Skeletal muscle satellite cell (primary cell): ENCODE measurements at regions not wholly inside any gene's neighbourhood (a gene's known extent, or its start where the extent isn't known, plus 50 kb on each side); places are given as distances from the start of the nearest gene placed in this dataset.

ENCODE experiments used
- H3K27me3 ChIP-seq: 2 replicates; pipeline ENCODE4 v1.7.0; 2013; ENCODE audit warnings: low read length; ENCODE audit not compliant: control insufficient read depth, insufficient read depth
- H3K36me3 ChIP-seq: 2 replicates; pipeline ENCODE4 v1.7.0; 2013; ENCODE audit warnings: mild to moderate bottlenecking, control low read depth, low read length; ENCODE audit not compliant: insufficient read depth
- H3K4me1 ChIP-seq: 2 replicates; pipeline ENCODE4 v1.7.0; 2013; ENCODE audit warnings: low read length; ENCODE audit not compliant: control insufficient read depth, insufficient read depth
- H3K4me2 ChIP-seq: 2 replicates; pipeline ENCODE4 v1.7.0; 2013; ENCODE audit warnings: mild to moderate bottlenecking, low read length
- H3K4me3 ChIP-seq: 2 replicates; pipeline ENCODE4 v1.7.0; 2013; ENCODE audit warnings: low read length
- H3K9ac ChIP-seq: 2 replicates; pipeline ENCODE4 v1.7.0; 2013; ENCODE audit warnings: mild to moderate bottlenecking, low read depth, low read length, moderate library complexity
- H3K9me3 ChIP-seq: replicated peaks from 2 replicates; pipeline ENCODE4 v1.7.0; 2013; ENCODE audit warnings: mild to moderate bottlenecking, control low read depth, low read length

DNA sequence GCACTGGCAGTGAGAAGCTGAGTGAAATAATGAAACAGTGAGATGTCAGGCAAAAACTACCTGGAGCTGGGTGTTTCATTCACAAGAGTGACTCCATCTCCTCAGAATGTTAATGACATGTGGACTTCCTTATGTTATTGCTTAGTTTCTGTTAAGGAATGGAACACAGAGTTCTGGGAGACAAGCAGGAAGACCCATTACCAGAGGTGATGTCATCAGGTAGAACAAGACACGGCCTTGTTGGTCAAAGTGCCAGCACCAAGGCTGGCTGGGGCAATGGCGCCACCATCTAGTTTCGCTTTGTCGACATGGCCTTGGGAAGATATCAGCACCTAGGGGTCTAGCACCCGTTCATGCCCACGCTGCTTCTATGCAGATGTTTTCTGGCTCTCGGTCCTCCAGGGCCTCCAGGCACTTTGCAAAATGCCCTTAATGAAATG lies 252.2 kb downstream of the FAM43A start:
- Histone ChIP-seq H3K9ac (no peak overlapping the region), H3K4me1 (no peaks in the 10 kb centered on the region), H3K36me3 (no peaks in the 10 kb centered on the region), H3K4me3 (no peak overlapping the region), H3K4me2 (no peak overlapping the region), H3K9me3 (no peaks in the 10 kb centered on the region), H3K27me3 (peaks cover 19% of the 10 kb centered on the region)

DNA sequence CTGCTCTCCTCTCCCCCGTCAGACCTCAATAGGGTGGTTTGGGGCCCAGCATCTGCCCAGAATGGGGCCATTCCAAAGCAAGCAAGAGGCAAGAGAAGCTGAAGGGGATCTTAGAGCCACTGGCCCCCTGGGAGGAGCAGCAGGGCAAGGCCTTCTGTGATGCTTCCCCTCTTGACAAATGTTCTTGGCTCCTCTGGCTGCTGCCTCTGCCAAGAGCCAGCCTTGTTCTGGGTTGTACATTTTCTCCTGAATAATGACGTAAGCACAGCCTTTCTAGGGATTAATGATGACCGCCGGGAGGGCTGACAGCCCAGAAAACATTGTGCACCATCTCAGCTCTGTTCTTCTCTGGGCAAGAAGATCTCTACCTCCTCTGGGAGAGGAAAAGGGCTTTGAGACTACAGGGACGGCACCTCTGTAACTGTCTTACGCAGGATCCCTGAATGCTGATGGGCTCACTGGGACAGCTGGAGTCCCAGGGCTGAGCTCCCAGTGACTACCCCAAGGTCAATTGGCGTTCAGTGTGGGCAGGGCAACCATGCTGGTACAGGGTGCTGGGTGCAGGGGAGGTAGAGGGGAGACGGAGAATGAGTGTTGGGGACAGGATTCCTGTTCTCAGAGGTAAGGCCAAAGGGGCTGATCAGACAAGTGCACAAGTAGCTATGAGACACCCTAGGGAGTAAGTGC lies 253.3 kb downstream of the FAM43A start:
- no peaks in the 10 kb centered on the region for H3K4me1 ChIP-seq
- no peak overlapping the region for H3K9ac ChIP-seq
- H3K4me2 ChIP-seq = no peak overlapping the region
- no peaks in the 10 kb centered on the region for H3K9me3 ChIP-seq
- H3K36me3 ChIP-seq = no peaks in the 10 kb centered on the region
- H3K27me3 ChIP-seq = peaks cover 16% of the 10 kb centered on the region
- H3K4me3 ChIP-seq = no peak overlapping the region

DNA sequence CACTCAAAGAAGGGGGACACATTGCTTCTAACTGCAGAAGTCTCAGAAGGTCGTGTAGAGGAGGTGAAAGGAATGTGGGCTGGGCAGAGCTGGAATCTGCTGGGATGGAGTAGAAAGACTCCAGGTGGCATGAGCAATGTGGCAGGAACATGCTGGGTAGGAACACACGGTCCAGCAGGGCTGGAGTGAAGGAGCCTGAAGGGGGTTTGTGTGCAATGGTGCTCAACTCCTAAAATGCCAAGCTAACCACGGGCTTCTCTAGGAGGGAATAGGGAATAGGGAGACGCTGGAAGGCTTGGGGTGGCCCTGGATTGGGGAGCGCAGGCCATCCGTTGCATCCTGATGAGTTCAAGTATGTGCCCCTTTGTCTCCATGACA lies 253.8 kb downstream of the FAM43A start:
- Histone ChIP-seq H3K27me3 (peaks cover 17% of the 10 kb centered on the region), H3K36me3 (no peaks in the 10 kb centered on the region), H3K4me3 (no peak overlapping the region), H3K9ac (no peak overlapping the region), H3K9me3 (no peaks in the 10 kb centered on the region), H3K4me2 (no peak overlapping the region), H3K4me1 (no peaks in the 10 kb centered on the region)

DNA sequence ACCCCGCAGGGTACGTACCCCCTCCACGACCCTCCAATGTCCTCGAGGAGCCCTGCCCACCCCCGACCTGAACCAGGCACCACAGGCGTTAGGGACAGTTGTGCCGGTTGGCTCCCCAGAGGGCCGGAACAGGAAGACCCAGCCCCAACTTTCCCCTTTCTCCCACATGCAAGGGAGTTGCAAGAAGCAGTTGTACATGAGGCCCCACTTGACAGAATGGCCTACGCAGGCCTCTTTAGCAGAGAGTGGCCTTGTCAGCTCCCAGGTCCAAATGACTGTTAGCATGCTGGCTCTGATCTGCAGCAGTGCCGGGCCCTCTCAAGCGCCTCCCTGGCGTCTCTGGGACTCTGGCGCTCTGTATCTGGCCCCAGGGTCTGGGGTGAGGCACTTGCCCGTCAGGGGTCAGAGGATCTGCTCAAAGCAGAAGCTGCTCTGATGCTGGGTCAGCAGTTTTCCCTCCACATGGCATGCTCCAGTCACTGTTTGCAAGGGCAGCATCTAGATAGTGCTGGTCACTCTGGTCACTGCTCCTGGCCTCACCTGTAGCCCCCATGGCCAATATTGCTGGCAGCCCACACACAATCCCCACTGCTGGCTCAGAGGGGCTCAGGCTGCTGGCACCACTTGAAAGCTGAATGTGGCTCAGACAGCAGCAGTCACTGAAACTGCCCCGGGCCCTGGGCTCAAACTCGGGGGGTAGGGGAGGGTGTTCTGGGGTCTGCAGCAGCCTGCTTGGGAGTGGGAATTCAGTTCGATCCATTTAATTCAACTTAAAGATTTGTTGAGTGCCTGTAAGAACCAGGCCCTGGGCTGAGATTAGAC lies 254.5 kb downstream of the FAM43A start:
- no peaks in the 10 kb centered on the region for H3K9me3 ChIP-seq
- H3K27me3 ChIP-seq = peaks cover 21% of the 10 kb centered on the region
- H3K36me3 ChIP-seq = no peaks in the 10 kb centered on the region
- H3K4me3 ChIP-seq = no peak overlapping the region
- H3K4me1 ChIP-seq = no peaks in the 10 kb centered on the region
- H3K4me2 ChIP-seq = no peak overlapping the region
- H3K9ac ChIP-seq = no peak overlapping the region

DNA sequence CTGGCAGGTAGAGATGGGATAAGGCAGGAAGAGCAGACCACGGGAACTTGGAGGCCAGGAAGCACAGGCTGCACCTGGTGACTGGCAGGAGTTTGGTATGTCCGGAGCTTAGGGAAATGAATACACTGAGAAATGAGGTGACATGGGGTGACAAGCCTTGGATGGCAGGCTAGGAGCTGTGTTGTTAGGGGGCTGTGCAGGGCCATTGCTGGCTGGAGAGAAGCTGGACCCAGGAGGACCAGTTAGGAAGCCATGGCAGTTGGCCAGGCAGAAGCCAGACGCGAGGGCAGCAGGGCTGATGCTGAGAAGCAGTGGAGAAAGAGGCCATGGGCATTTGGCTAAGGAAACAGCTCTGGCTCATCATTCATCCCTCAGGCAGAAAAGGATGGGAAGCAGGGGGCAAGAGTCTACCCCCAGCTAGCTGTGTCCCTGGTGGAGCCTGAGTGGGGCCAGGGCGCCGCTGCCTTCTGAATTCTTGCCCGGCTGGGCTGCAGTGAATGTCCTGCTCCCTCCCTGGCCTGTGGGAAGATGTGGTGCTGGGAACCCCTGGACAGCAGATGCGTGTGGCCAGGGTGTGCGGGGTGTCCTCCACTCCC lies 255.8 kb downstream of the FAM43A start:
- Histone ChIP-seq H3K9ac (no peak overlapping the region), H3K4me2 (no peak overlapping the region), H3K9me3 (no peaks in the 10 kb centered on the region), H3K27me3 (peaks cover 21% of the 10 kb centered on the region), H3K36me3 (no peaks in the 10 kb centered on the region), H3K4me1 (no peaks in the 10 kb centered on the region), H3K4me3 (no peak overlapping the region)

DNA sequence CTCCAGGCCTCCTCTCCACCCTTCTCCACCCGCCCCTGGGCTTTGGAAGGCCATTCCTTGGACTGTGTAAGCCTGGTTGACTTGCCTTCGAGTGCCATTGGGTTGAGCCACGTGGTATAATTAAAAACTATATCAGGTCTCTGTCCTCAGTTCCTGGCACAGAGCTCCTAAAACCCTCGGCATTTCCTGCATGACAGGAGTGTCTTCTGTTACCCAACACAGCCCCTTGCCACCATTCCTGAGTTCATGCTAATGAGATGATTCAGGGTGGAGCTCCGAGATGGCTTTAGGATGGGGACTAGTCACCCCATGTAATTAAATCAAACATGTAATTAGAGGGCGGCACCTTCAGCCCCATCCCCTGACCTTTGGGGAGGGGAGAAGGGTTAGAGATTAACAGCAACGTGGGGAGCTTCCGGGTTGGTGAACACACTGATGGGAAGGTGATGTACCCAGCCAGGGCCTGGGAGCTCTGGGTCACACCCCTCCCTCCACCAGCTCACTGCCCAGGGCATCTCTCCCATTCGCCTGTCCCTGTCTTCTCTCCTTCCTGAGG lies 256.4 kb downstream of the FAM43A start:
- Histone ChIP-seq H3K4me3 (no peak overlapping the region), H3K4me2 (no peak overlapping the region), H3K27me3 (peaks cover 21% of the 10 kb centered on the region), H3K9ac (no peak overlapping the region), H3K4me1 (no peaks in the 10 kb centered on the region), H3K9me3 (no peaks in the 10 kb centered on the region), H3K36me3 (no peaks in the 10 kb centered on the region)

DNA sequence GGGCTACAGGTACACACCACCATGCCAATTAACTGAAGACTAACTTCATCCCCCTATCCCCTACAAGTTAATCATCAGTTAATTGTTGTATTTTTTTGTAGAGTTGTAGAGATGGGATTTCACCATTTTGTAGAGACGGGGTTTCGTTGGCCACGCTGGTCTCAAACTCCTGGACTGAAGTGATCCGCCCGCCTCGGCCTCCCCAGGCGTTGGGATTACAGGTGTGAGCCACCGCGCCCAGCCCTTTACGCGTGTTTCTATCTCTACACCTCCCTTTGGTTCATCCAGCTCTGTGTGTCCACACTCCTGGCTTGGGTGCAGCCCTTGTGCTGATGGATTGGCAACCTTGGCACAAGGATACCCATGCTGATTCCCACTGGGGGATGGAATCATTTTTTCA lies 258.8 kb downstream of the FAM43A start:
- Histone ChIP-seq H3K4me1 (no peaks in the 10 kb centered on the region), H3K4me3 (no peak overlapping the region), H3K36me3 (no peaks in the 10 kb centered on the region), H3K4me2 (no peak overlapping the region), H3K9ac (no peak overlapping the region), H3K9me3 (no peaks in the 10 kb centered on the region), H3K27me3 (peaks cover 14% of the 10 kb centered on the region)

DNA sequence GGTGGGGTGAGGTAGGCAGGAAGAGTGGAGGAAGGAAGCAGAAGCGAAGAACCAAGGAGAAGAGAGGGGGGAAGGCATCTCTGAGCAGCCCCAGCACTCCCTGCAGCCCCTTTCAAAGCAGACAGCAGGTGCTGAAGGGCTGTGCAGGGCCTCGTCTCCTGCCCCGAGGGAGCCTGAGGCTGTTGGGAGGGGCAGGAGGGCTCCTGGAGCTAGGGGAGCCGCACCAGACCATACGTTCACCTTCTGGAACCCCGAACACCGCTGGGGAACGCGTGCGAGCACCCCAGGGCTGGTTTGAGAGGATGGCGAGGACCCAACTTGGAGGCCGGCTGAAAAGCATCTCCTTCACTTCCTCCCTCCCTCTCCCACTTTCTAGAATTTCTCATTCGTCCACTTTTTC lies 259.8 kb downstream of the FAM43A start:
- peaks cover 12% of the 10 kb centered on the region for H3K27me3 ChIP-seq
- no peak overlapping the region for H3K4me3 ChIP-seq
- H3K9me3 ChIP-seq = no peaks in the 10 kb centered on the region
- H3K4me2 ChIP-seq = no peak overlapping the region
- H3K36me3 ChIP-seq = no peaks in the 10 kb centered on the region
- no peaks in the 10 kb centered on the region for H3K4me1 ChIP-seq
- H3K9ac ChIP-seq = no peak overlapping the region

DNA sequence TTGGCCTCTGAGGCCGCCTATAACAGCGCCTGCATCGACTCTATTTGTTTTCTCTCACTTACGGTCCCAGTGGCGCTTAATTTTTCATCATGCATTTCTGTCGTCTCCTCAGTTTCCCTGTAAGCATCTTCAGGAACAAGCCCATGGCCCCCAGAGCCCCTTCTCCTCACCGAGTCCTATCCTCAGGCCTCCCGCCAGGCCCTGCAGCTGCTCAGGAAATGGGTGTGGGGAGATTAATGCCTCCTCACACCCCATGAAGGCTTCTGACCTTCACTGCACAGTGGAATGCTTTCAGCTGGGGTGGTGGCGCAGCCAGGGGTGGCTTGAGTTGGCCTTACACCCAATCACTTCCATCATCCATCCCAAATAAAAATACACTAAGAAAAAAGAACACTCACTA lies 260.4 kb downstream of the FAM43A start:
- Histone ChIP-seq H3K4me1 (no peaks in the 10 kb centered on the region), H3K9ac (no peak overlapping the region), H3K36me3 (no peaks in the 10 kb centered on the region), H3K27me3 (peaks cover 10% of the 10 kb centered on the region), H3K4me2 (no peak overlapping the region), H3K4me3 (no peak overlapping the region), H3K9me3 (no peaks in the 10 kb centered on the region)

DNA sequence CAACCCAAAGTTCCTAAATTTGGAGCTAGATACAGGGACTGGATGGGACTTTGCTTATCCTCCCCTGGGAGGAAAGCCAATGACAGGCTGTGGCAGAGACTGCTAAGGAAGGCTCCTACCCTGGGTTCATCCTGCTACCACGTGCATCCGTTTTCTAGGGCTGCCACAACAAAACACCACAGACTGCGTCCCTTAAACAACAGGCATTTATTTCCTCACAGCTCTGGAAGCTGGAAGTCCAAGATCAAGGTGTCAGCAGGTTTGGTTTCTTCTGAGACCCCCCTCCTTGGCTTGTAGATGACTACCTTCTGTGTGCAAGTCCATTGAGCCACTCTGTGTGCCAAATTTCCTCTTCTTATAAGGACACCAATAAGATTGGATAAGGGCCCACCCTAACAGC lies 263.9 kb downstream of the FAM43A start:
- Histone ChIP-seq H3K4me2 (no peak overlapping the region), H3K36me3 (no peaks in the 10 kb centered on the region), H3K27me3 (peaks cover 12% of the 10 kb centered on the region), H3K9me3 (no peaks in the 10 kb centered on the region), H3K4me1 (no peaks in the 10 kb centered on the region), H3K4me3 (no peak overlapping the region), H3K9ac (no peak overlapping the region)

DNA sequence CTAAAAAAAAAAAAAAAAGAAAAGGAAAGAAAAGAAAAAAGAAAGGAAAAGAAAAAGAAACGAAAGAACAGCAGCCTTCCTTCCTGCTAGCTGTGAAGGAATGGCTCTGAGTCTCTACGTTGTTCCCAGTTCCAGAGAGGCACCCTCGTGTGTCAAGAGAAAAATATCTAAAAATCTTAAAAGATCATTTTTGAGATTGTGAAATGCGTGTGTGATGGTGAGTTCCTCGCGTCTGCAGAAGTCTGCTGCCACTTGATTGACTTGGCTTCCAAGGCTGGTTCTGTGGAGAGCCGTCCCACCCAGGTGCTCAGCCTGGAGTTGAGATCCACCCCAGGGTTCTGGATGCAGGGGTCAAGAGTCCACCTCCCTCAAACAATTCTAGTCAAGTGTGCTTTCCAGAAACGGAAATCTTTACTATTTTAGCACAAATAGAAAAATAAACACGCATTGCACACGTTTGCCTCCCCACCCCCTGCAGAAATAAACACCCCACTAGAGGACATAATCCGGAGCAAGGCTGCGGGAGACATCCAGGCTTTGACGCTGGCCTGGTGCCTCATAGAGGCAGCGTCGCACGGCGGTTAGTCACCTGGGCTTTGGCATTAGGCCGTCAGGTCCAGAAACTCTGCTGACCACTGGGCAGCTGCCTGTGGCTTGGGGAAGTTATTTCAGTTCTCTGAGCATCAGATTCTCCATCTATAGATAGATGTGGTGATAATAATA lies 265.4 kb downstream of the FAM43A start:
- Histone ChIP-seq H3K36me3 (no peaks in the 10 kb centered on the region), H3K9me3 (no peaks in the 10 kb centered on the region), H3K4me2 (no peak overlapping the region), H3K27me3 (peaks cover 14% of the 10 kb centered on the region), H3K4me3 (no peak overlapping the region), H3K9ac (no peak overlapping the region), H3K4me1 (no peaks in the 10 kb centered on the region)
